ENCODE measurements at regions not wholly inside any gene's neighbourhood (a gene's known extent, or its start where the extent isn't known, plus 50 kb on each side); places are given as distances from the start of the nearest gene placed in this dataset.
"Not testable (repeated sequence)": the region's sequence is repeated elsewhere in the genome, so short reads cannot be mapped to it uniquely, and the experiment has no call there.

DNA sequence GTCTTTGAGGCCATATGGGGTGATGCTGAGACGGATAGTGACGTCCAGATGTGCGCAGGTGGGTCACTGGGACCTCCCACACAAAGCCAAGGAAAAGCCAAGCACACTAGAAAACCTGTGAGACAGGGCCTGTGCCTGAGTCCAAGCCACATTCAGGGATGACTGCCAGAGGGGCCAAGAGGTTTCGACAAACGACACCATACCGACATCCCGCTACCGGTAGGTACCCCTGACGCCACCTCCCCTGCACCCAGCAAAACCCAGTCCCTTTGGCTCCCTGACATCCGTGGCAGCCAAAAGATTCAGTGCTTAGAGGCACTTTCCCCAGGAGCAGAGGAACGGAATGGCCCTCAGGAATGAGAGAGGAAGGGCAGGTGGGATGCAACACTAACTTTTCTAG lies 158.0 kb upstream of the ZNF337 start:
- TF ChIP-seq, protein P1, sequence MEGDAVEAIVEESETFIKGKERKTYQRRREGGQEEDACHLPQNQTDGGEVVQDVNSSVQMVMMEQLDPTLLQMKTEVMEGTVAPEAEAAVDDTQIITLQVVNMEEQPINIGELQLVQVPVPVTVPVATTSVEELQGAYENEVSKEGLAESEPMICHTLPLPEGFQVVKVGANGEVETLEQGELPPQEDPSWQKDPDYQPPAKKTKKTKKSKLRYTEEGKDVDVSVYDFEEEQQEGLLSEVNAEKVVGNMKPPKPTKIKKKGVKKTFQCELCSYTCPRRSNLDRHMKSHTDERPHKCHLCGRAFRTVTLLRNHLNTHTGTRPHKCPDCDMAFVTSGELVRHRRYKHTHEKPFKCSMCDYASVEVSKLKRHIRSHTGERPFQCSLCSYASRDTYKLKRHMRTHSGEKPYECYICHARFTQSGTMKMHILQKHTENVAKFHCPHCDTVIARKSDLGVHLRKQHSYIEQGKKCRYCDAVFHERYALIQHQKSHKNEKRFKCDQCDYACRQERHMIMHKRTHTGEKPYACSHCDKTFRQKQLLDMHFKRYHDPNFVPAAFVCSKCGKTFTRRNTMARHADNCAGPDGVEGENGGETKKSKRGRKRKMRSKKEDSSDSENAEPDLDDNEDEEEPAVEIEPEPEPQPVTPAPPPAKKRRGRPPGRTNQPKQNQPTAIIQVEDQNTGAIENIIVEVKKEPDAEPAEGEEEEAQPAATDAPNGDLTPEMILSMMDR (IDR thresholded peaks at IDR 0.05), result not testable (repeated sequence)
- TF ChIP-seq POLR2A, EP300 (IDR thresholded peaks at IDR 0.05): not testable (repeated sequence)
